ENCODE measurements at regions not wholly inside any gene's neighbourhood (a gene's known extent, or its start where the extent isn't known, plus 50 kb on each side); places are given as distances from the start of the nearest gene placed in this dataset.

GRCh38 chr5:174556756-174557155, 167.6 kb upstream of the MSX2 start:
- no peak for TF ChIP-seq CTCF (IDR thresholded peaks at IDR 0.05)
- TF ChIP-seq POLR2A (IDR thresholded peaks at IDR 0.05) = no peak
